Adrenal gland (tissue), 9 donors: ENCODE measurements at regions not wholly inside any gene's neighbourhood (a gene's known extent, or its start where the extent isn't known, plus 50 kb on each side); places are given as distances from the start of the nearest gene placed in this dataset.
A peak's percentile ranks its signal among the peaks of the same experiment; 100 is the strongest.
"Not testable (repeated sequence)": the region's sequence is repeated elsewhere in the genome, so short reads cannot be mapped to it uniquely, and the experiment has no call there.

Experiments
- DNase-seq, 7 donors: peaks; one replicate each; pipeline ENCODE4 v3.0.0-alpha.2; 2019 to 2020
- H3K27ac ChIP-seq, 5 donors: fragments of 200-600 bp; sonication (generic) in 4 of 5; 1 replicate in 3 of 5; 2 replicates in 2 of 5; pipeline versions ENCODE4 v1.5.1 to v1.8.0; 2016 to 2020; ENCODE audit warnings: mild to moderate bottlenecking in 1 of 5
- H3K27me3 ChIP-seq: fragments of 200-600 bp; 2 replicates; pipeline ENCODE4 v1.8.0; 2021
- H3K36me3 ChIP-seq, 2 donors: fragments of 200-600 bp; replicated peaks in 1 of 2; 1 replicate in 1 of 2; 2 replicates in 1 of 2; pipeline versions ENCODE4 v1.5.1 to v1.8.0; 2018 to 2022
- H3K4me1 ChIP-seq, 2 donors: fragments of 200-600 bp; replicated peaks in 1 of 2; 1 replicate in 1 of 2; 2 replicates in 1 of 2; pipeline versions ENCODE4 v1.5.1 to v1.8.0; 2018 to 2021
- H3K4me3 ChIP-seq, 4 donors: fragments of 200-600 bp; sonication (generic) in 3 of 4; one replicate each; pipeline ENCODE4 v1.5.1; 2016 to 2018
- H3K9me3 ChIP-seq, 3 donors: fragments of 200-600 bp; sonication (generic) in 1 of 3; replicated peaks in 1 of 3; 1 replicate in 2 of 3; 2 replicates in 1 of 3; pipeline versions ENCODE4 v1.5.1 to v1.8.0; 2016 to 2021
- CTCF ChIP-seq, 6 experiments: fragments of 450-650 bp in 4 of 6; fragments of 200-600 bp in 2 of 6; sonication (generic) in 1 of 6; IDR thresholded peaks; 1 replicate in 5 of 6; 2 replicates in 1 of 6; pipeline versions ENCODE4 v1.5.1 to v1.8.0; 2016 to 2021; ENCODE audit warnings: antibody characterized with exemption in 6 of 6, mild to moderate bottlenecking in 2 of 6, moderate library complexity in 1 of 6
- POLR2A ChIP-seq, 2 donors: fragments of 450-650 bp; IDR thresholded peaks; one replicate each; pipeline ENCODE4 v1.6.1; 2017; ENCODE audit warnings: antibody characterized with exemption in 2 of 2, mild to moderate bottlenecking in 2 of 2, moderate library complexity in 1 of 2
- WGBS, 4 donors: extraction: QIAGEN DNeasy Blood & Tissue Kit in 2 of 4; methylation state at CpG; one replicate each; pipeline versions ENCODE4 v1.1.5 to v1.1.7; 2013 to 2017; 5-methylcytosine and 5-hydroxymethylcytosine counted together
- intact Hi-C, 2 donors: fragments of 100-400 bp; cut with DNase I; formaldehyde crosslinking; loops; one replicate each; pipeline versions ENCODE4 v1.14.1 to v1.15.0; 2022 to 2023
- donor health status: healthy with polysubstance abuse.
- donor health status: Bipolar disorder and iron deficiency.
- donor health status: DM: yes; HTN: yes; CAD: no.
- donor health status: DM: no; HTN: no; CAD: no.
- donor health status: DM: no; HTN: no; CAD: no.

DNA sequence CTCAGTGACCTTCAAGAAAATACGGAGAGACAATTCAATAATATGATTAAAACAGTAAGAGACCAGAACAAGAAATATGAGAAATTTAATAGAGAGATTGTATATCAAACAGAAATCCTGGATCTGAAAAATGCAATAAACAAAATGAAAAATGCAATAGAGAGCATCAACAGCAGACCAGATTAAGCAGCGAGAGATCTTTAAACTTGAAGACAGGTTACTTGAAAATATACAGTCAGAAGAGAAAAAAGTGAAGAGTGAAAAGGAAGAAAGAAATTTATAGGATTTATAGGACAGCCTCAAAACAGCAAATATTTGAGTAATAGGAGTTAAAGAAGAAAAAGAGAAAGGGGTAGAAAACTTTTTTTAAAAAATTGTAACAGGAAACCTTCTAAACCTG is 813.9 kb upstream of the GRM7 start:
- no peak overlapping the region for H3K27ac ChIP-seq
- H3K4me1 ChIP-seq: no peaks in the 10 kb centered on the region
- H3K36me3 ChIP-seq: no peaks in the 10 kb centered on the region
- no peak for DNase-seq
- intact Hi-C loops: no loop called here
- no peak overlapping the region for H3K4me3 ChIP-seq
- TF ChIP-seq POLR2A (IDR thresholded peaks at IDR 0.05) (no peak), CTCF (IDR thresholded peaks at IDR 0.05) (no peak)
- H3K27me3 ChIP-seq: no peaks in the 10 kb centered on the region
- H3K9me3 ChIP-seq: peaks cover 0 to 7% (median 0%) of the 10 kb centered on the region in 3 donors
- WGBS, 4 donors: 87 to 93% (median 89%) methylated on average over 2 of the region's 2 CpGs

GRCh38 chr3:6060251-6060650 is 800.7 kb upstream of the GRM7 start:
- DNase-seq: no peak
- Histone ChIP-seq H3K27me3 (no peaks in the 10 kb centered on the region), H3K27ac (no peak overlapping the region), H3K9me3 (no peaks in the 10 kb centered on the region), H3K36me3 (no peaks in the 10 kb centered on the region), H3K4me1 (no peaks in the 10 kb centered on the region), H3K4me3 (no peak overlapping the region)
- intact Hi-C loops: no loop called here
- TF ChIP-seq CTCF (IDR thresholded peaks at IDR 0.05): no peak
- no peak for TF ChIP-seq POLR2A (IDR thresholded peaks at IDR 0.05)
- WGBS, 4 donors: 46 to 89% (median 84%) methylated on average over 1 of the region's 1 CpG

- Histone ChIP-seq H3K27me3 (no peaks in the 10 kb centered on the region), H3K4me3 (no peak overlapping the region), H3K4me1 (no peaks in the 10 kb centered on the region), H3K36me3 (no peaks in the 10 kb centered on the region), H3K27ac (no peak overlapping the region), H3K9me3 (no peaks in the 10 kb centered on the region)
- DNase-seq: no peak
- intact Hi-C loops: no loop called here
- 68 to 83% (median 76%) methylated on average over 5 to 6 of the region's 6 CpGs for WGBS, 4 donors
- TF ChIP-seq POLR2A (IDR thresholded peaks at IDR 0.05) (no peak), CTCF (IDR thresholded peaks at IDR 0.05) (no peak)
These were observed 798.4 kb upstream of the GRM7 start for GRCh38 chr3:6062261-6063187.

DNA sequence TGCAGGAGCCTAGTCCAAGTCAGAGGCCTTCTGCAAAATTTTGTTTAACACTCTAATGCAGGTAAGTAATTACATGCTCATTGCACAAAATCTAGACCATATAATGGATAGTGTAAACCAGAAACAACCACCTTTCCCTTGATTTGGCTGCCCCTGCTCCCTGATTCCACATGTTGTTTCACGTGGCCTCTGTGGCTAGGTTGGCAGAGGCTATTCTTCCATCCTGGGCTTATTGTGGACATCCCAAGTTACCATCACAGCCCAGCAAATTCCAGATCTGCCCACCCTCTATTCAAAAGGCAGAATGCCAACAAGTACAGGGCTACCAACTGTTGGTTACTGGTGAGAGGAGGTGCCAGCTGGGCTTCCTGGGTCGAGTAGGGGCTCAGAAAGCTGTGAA is 794.5 kb upstream of the GRM7 start:
- Histone ChIP-seq H3K27ac (no peak overlapping the region), H3K27me3 (no peaks in the 10 kb centered on the region), H3K4me3 (no peak overlapping the region), H3K4me1 (no peaks in the 10 kb centered on the region), H3K9me3 (no peaks in the 10 kb centered on the region), H3K36me3 (no peaks in the 10 kb centered on the region)
- intact Hi-C loops: no loop called here
- 60 to 73% (median 62%) methylated on average over 2 of the region's 2 CpGs for WGBS, 4 donors
- DNase-seq: no peak
- TF ChIP-seq CTCF (IDR thresholded peaks at IDR 0.05) (no peak), POLR2A (IDR thresholded peaks at IDR 0.05) (no peak)

DNA sequence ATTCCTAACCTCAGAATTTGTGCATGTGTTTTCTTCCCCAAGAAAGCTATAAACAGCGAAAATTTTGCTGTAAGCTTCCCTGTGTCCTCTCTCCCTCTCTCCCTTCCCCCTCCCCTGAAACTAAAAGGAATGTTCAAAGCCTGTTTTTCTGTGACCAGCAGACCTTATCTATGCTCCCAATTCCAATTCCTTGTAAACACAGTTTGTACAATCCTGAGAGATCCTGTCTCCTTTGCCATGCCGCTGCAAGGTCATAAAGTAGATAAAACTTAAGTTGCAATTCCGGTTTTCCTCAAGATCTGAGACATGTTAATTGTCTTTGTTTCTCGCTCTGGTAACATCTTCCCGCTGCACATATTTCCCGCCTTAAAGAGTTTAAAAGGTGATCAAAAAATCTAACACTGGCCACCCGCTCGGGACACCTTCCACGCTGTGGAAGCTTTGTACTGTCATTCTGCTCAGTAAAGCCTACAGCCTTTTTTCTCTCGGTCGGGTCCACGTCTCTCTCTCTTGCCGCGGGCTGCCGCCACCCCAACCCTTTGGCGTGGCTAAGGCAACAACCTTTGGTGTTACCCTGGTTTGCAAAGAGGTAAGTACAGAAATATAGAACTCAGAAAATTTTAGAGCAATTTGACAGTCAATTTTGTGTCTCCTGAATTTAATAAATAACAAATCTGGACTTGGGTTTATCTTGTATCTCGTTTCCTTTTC is 793.9 kb upstream of the GRM7 start:
- peak in 1 of 7 donors; percentile 1 for DNase-seq
- intact Hi-C loops, H3K9me3 ChIP-seq, H3K4me1 ChIP-seq, H3K4me3 ChIP-seq, H3K36me3 ChIP-seq, H3K27ac ChIP-seq, H3K27me3 ChIP-seq: not testable (repeated sequence)
- WGBS, 4 donors: 49 to 69% (median 57%) methylated on average over 17 of the region's 17 CpGs
